ENCODE measurements at regions not wholly inside any gene's neighbourhood (a gene's known extent, or its start where the extent isn't known, plus 50 kb on each side); places are given as distances from the start of the nearest gene placed in this dataset.

DNA sequence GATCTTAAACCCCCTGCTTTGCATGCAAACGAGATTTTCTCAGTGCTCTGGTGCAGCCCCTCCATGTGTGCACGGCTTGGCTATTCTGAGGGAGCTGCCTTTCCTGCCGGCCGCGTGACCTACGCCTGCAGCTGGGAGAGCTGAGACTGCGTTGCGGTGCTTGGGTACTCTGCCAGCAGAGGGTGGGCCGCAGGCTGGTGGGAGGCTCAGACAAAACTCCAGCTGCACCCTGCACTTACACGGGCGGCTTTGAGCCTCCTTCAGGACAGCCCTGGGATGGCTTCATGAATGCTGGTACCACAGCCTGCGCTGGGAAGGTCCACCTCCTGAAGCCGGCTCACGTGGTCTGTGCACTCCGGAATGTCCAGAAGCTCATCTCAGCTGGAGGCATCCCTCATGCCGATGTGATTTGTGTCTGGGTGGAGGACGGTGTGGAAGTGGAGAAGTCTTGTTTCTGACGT, 223.7 kb downstream of the DLL1 start:
- H3K9ac ChIP-seq (ENCODE audit: low read length in 5 of 5) = no peak overlapping the region
- peaks cover 0 to 7% (median 5%) of the 10 kb centered on the region in 5 donors for H3K9me3 ChIP-seq (ENCODE audit: control insufficient read depth in 5 of 5, low read length in 5 of 5)
- H3K27me3 ChIP-seq (ENCODE audit: control insufficient read depth in 5 of 5, insufficient read depth in 4 of 5, low read length in 5 of 5) = peaks cover 4 to 6% (median 4%) of the 10 kb centered on the region in 5 donors
- H3K27ac ChIP-seq (ENCODE audit: low read depth, low read length) = no peak overlapping the region
- H3K4me1 ChIP-seq (ENCODE audit: control insufficient read depth in 5 of 5, insufficient read depth in 5 of 5, low read length in 5 of 5) = no peaks in the 10 kb centered on the region
- H3K36me3 ChIP-seq (ENCODE audit: control insufficient read depth in 5 of 5, insufficient read depth in 5 of 5, low read length in 5 of 5) = no peaks in the 10 kb centered on the region
- H3K4me3 ChIP-seq (ENCODE audit: low read depth in 1 of 5, low read length in 5 of 5) = no peak overlapping the region

DNA sequence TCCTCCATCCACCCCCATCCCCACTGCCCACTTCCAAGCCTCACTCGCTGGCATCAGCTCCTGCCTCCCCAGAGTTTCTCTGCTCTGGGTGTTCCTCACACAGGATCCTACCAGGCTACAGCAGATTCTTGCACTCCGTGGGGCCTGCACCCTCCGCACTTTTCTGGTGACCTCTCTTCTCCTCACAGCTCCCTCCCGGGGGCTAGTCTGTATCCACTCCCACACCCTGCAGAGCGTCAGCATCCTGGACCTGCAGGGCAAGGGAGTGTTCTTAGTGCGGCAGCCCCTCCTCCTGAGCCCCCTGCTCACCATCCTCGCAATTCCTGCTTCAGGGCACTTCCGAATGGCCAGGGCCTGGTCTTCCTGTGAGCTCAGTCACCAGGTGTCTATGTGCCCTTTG, 224.2 kb downstream of the DLL1 start:
- H3K36me3 ChIP-seq (ENCODE audit: control insufficient read depth in 5 of 5, insufficient read depth in 5 of 5, low read length in 5 of 5) = no peaks in the 10 kb centered on the region
- H3K9me3 ChIP-seq (ENCODE audit: control insufficient read depth in 5 of 5, low read length in 5 of 5) = peaks cover 0 to 7% (median 5%) of the 10 kb centered on the region in 5 donors
- H3K4me1 ChIP-seq (ENCODE audit: control insufficient read depth in 5 of 5, insufficient read depth in 5 of 5, low read length in 5 of 5) = no peaks in the 10 kb centered on the region
- no peak overlapping the region for H3K27ac ChIP-seq (ENCODE audit: low read depth, low read length)
- no peak overlapping the region for H3K4me3 ChIP-seq (ENCODE audit: low read depth in 1 of 5, low read length in 5 of 5)
- no peak overlapping the region for H3K9ac ChIP-seq (ENCODE audit: low read length in 5 of 5)
- H3K27me3 ChIP-seq (ENCODE audit: control insufficient read depth in 5 of 5, insufficient read depth in 4 of 5, low read length in 5 of 5) = peaks cover 4 to 6% (median 4%) of the 10 kb centered on the region in 5 donors

DNA sequence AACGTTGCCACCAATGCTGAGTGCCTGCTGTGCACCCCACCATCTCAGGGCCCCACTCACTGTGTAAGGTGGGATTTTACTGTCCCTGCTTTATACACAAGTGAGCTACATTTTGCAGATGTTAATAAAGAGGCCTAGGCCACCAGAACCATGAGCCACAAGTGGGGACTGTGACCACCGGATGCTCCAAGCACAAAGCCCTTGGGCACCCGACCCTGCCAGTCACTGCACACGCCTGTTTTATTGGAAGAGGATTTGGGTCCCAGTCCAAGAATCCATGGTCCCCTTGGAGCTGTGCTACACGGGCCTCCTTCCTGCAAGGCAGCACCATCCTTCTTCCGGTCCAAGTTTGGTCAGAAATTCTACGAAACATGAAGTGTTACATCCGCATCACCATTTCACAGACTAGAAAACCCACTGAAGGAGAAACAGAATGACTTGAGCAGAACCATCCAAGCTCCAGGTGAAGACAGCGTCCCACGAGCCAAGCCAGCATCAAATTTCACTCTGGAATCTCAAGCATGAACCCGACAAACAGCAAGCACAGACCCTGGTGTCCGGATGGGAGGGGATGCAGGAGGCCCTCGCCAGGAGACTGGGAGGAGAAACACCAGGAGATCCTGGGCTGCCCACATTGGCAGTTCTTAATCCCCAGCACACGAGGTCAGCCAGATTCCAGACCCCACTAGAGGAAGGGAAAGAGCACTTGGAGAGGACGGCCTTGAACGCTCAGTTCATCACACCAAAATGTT, 226.9 kb downstream of the DLL1 start:
- Histone ChIP-seq H3K9ac (ENCODE audit: low read length in 5 of 5) (no peak overlapping the region), H3K4me3 (ENCODE audit: low read depth in 1 of 5, low read length in 5 of 5) (no peak overlapping the region), H3K27ac (ENCODE audit: low read depth, low read length) (no peak overlapping the region), H3K4me1 (ENCODE audit: control insufficient read depth in 5 of 5, insufficient read depth in 5 of 5, low read length in 5 of 5) (no peaks in the 10 kb centered on the region), H3K27me3 (ENCODE audit: control insufficient read depth in 5 of 5, insufficient read depth in 4 of 5, low read length in 5 of 5) (peaks cover 4 to 6% (median 4%) of the 10 kb centered on the region in 5 donors), H3K9me3 (ENCODE audit: control insufficient read depth in 5 of 5, low read length in 5 of 5) (no peaks in the 10 kb centered on the region), H3K36me3 (ENCODE audit: control insufficient read depth in 5 of 5, insufficient read depth in 5 of 5, low read length in 5 of 5) (no peaks in the 10 kb centered on the region)

DNA sequence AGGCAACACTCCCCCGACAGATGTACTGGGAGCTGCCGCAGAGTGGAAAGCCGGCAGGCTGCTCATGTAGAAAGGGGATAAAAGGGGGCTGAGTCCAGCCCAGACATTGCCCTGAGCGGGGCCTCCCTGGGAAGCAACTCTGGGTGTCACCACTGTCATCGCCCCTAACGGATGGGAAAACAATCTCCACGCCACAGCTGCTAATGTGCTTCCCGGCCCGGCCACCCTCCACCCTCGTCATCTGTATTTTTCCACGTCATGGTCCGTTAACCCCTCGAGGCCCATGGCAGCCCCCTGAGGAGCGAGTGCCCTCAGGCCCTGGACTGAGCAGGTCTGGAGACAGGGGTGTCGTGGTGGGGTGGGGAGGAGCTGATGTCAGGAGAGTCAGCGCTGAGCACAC, 227.4 kb downstream of the DLL1 start:
- Histone ChIP-seq H3K9ac (ENCODE audit: low read length in 5 of 5) (no peak overlapping the region), H3K27ac (ENCODE audit: low read depth, low read length) (no peak overlapping the region), H3K9me3 (ENCODE audit: control insufficient read depth in 5 of 5, low read length in 5 of 5) (no peaks in the 10 kb centered on the region), H3K4me3 (ENCODE audit: low read depth in 1 of 5, low read length in 5 of 5) (no peak overlapping the region), H3K27me3 (ENCODE audit: control insufficient read depth in 5 of 5, insufficient read depth in 4 of 5, low read length in 5 of 5) (peaks cover 4 to 6% (median 4%) of the 10 kb centered on the region in 5 donors), H3K4me1 (ENCODE audit: control insufficient read depth in 5 of 5, insufficient read depth in 5 of 5, low read length in 5 of 5) (no peaks in the 10 kb centered on the region), H3K36me3 (ENCODE audit: control insufficient read depth in 5 of 5, insufficient read depth in 5 of 5, low read length in 5 of 5) (no peaks in the 10 kb centered on the region)

DNA sequence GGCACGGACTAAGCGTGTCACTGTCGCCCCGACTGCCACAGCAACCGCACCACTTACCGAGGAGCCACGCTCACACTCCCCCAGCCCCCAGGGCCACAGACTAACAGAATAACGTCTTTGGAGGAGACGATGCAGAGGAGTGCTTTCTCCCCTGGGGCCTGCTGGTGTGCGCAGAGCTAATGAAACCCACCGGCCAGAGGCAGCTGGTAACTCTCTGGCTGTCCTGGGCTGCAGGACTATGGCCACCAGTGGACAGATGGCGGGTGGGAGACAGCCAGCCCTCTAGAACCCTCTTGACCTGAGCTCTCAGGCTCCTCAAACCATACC, 228.0 kb downstream of the DLL1 start:
- Histone ChIP-seq H3K27me3 (ENCODE audit: control insufficient read depth in 5 of 5, insufficient read depth in 4 of 5, low read length in 5 of 5) (peaks cover 4 to 6% (median 4%) of the 10 kb centered on the region in 5 donors), H3K36me3 (ENCODE audit: control insufficient read depth in 5 of 5, insufficient read depth in 5 of 5, low read length in 5 of 5) (no peaks in the 10 kb centered on the region), H3K27ac (ENCODE audit: low read depth, low read length) (no peak overlapping the region), H3K4me3 (ENCODE audit: low read depth in 1 of 5, low read length in 5 of 5) (no peak overlapping the region), H3K9ac (ENCODE audit: low read length in 5 of 5) (no peak overlapping the region), H3K4me1 (ENCODE audit: control insufficient read depth in 5 of 5, insufficient read depth in 5 of 5, low read length in 5 of 5) (no peaks in the 10 kb centered on the region), H3K9me3 (ENCODE audit: control insufficient read depth in 5 of 5, low read length in 5 of 5) (no peaks in the 10 kb centered on the region)

DNA sequence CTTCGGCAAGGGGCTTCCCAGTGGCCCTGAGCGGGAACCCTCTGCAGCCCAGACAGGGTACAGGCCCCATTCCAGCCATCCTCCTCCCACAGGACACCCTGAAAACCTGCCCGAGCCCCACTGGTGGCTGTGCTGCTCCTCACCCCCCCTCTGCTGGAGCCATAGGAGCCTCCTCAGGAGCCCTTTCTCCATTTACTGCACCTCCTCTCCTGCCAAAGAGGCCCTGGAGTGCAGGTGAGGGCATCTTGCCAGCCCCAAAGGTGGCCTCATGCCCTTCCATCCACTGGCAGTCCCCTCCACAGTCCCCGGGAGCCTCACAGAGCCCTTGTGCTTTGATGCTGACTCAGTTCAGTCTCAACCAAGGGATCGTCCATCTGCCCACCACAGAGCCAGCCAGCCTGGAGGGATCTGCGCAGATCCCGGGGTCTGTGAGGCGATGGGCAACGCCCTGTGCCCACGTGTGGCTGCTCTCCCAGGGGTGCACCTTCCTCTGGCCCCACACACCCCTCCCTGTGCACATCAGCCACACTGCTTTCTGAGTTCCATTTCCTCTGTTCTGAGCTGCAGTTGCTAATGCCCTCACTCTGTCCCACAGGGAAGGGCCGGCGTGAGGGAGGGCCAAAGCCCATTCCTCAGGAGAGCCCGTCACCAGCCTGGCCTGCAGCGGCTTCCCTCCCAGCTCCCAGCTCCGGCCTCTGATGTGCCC, 228.5 kb downstream of the DLL1 start:
- peaks cover under 1 to 6% (median 4%) of the 10 kb centered on the region in 5 donors for H3K27me3 ChIP-seq (ENCODE audit: control insufficient read depth in 5 of 5, insufficient read depth in 4 of 5, low read length in 5 of 5)
- no peak overlapping the region for H3K27ac ChIP-seq (ENCODE audit: low read depth, low read length)
- no peaks in the 10 kb centered on the region for H3K9me3 ChIP-seq (ENCODE audit: control insufficient read depth in 5 of 5, low read length in 5 of 5)
- H3K4me1 ChIP-seq (ENCODE audit: control insufficient read depth in 5 of 5, insufficient read depth in 5 of 5, low read length in 5 of 5) = no peaks in the 10 kb centered on the region
- H3K4me3 ChIP-seq (ENCODE audit: low read depth in 1 of 5, low read length in 5 of 5) = no peak overlapping the region
- no peak overlapping the region for H3K9ac ChIP-seq (ENCODE audit: low read length in 5 of 5)
- H3K36me3 ChIP-seq (ENCODE audit: control insufficient read depth in 5 of 5, insufficient read depth in 5 of 5, low read length in 5 of 5) = no peaks in the 10 kb centered on the region

DNA sequence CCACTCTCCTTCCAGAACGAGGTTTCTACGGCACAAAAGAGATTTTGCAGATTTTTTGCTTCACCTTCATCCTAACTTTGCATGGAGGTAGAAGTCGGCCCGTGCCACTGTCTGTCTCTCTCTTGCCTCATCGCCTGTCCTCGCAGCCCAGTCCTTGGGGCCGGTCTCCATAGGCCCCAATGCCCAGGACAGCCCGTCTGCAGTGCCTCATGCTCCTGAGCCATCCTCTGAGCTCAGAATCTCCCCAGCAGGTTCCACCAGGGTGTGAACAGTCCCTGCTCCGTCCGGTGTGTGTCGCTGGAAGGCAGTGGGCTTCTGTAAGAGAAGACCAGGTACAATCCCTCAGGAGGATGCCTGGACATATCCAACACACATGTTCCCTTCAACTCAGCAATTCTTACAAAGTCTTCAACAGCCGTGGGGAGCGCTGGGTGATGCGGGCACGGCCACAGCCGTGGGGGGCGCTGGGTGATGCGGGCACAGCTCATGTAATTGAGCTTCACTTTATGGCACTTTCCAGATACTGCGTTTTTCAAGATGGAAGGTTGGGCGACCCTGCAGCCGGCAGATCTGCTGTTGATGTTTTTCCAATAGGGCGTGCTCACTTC, 231.9 kb downstream of the DLL1 start:
- no peak overlapping the region for H3K9ac ChIP-seq (ENCODE audit: low read length in 5 of 5)
- H3K27me3 ChIP-seq (ENCODE audit: control insufficient read depth in 5 of 5, insufficient read depth in 4 of 5, low read length in 5 of 5) = peaks cover 0 to 7% (median 0%) of the 10 kb centered on the region in 5 donors
- no peaks in the 10 kb centered on the region for H3K9me3 ChIP-seq (ENCODE audit: control insufficient read depth in 5 of 5, low read length in 5 of 5)
- no peaks in the 10 kb centered on the region for H3K4me1 ChIP-seq (ENCODE audit: control insufficient read depth in 5 of 5, insufficient read depth in 5 of 5, low read length in 5 of 5)
- no peak overlapping the region for H3K4me3 ChIP-seq (ENCODE audit: low read depth in 1 of 5, low read length in 5 of 5)
- no peaks in the 10 kb centered on the region for H3K36me3 ChIP-seq (ENCODE audit: control insufficient read depth in 5 of 5, insufficient read depth in 5 of 5, low read length in 5 of 5)
- H3K27ac ChIP-seq (ENCODE audit: low read depth, low read length) = no peak overlapping the region

DNA sequence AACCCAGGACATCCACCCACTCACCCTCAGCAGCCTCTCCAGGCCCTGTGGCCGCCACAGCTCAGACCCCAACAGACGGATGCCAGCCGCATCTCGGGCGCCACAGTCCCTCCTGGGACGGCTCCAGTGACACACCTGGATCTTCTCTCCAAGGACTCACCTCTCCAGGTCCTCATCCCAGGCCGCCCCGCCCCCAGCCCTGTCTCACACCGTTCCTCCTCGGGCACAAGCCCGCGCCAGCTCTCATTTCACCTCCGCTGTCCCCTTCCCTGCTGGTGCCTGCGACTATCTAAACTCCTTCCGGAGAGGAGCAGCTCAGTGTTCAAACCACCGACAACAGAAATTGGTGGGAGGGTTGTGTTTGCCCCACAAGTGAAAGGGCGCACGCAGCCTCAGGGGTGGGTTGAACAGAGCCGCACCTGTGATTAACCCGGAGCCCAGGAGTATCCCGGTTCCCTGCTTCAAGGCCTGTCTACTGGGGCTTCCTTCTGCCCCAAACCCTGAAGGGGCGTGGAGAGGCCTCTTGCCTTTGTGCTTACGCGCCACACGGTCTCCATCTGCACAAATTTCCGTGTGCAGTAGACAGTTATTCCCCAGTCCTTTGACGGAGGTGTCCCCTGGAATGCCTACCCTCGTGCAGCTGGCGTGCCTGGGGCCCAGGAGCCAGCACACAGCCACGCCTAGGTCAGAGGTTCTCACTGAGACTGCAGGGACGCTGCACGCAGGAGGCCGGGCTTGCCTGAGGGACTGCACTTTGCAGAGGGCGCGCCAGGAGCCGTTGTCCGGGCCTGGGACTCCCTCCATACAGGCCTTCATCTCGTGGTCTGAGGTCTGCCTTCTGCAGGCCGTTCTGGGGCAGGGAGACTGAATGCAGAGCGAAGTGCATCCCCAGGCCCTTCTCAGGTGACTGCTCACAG, 232.7 kb downstream of the DLL1 start:
- peaks cover 0 to 7% (median 0%) of the 10 kb centered on the region in 5 donors for H3K27me3 ChIP-seq (ENCODE audit: control insufficient read depth in 5 of 5, insufficient read depth in 4 of 5, low read length in 5 of 5)
- H3K27ac ChIP-seq (ENCODE audit: low read depth, low read length) = no peak overlapping the region
- peaks cover 0 to 7% (median 6%) of the 10 kb centered on the region in 5 donors for H3K4me1 ChIP-seq (ENCODE audit: control insufficient read depth in 5 of 5, insufficient read depth in 5 of 5, low read length in 5 of 5)
- H3K9ac ChIP-seq (ENCODE audit: low read length in 5 of 5) = no peak overlapping the region
- H3K36me3 ChIP-seq (ENCODE audit: control insufficient read depth in 5 of 5, insufficient read depth in 5 of 5, low read length in 5 of 5) = no peaks in the 10 kb centered on the region
- H3K9me3 ChIP-seq (ENCODE audit: control insufficient read depth in 5 of 5, low read length in 5 of 5) = no peaks in the 10 kb centered on the region
- H3K4me3 ChIP-seq (ENCODE audit: low read depth in 1 of 5, low read length in 5 of 5) = no peak overlapping the region

DNA sequence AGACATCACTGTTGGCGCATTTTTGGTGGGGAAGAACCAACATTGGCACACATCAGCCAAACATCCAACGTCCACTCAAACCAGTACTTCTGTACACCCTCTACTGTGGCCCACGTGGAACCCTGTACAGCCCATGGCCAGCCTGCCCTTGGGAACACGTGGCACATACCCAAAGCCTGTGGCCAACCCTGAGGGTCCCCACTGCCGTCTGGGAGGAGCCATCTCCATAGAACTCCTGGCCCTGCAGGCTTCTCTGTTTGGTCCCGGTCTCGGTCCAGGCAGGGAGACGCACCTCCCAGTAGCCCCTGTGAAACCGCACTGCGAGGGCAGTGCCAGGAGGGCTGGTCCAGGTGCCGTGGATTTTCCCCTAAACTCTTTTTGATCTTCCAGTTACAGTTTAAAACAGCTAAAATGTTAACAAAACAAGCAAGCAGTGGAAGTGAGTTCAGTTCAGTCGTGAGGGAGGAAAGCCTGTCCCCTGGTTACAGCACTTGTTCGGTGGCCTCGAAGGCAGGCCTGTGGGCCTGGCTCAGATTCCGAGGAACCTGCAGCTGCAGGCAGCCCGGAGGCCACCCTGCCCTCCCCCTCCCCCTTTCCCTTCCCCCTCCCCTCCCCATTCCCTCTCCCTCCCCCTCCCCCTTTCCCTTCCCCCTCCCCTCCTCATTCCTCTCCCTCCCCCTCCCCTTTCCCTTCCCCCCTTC, 233.7 kb downstream of the DLL1 start:
- Histone ChIP-seq H3K4me1 (ENCODE audit: control insufficient read depth in 5 of 5, insufficient read depth in 5 of 5, low read length in 5 of 5) (peaks cover 0 to 10% (median 9%) of the 10 kb centered on the region in 5 donors), H3K36me3 (ENCODE audit: control insufficient read depth in 5 of 5, insufficient read depth in 5 of 5, low read length in 5 of 5) (no peaks in the 10 kb centered on the region), H3K27ac (ENCODE audit: low read depth, low read length) (no peak overlapping the region), H3K4me3 (ENCODE audit: low read depth in 1 of 5, low read length in 5 of 5) (no peak overlapping the region), H3K27me3 (ENCODE audit: control insufficient read depth in 5 of 5, insufficient read depth in 4 of 5, low read length in 5 of 5) (peaks cover 0 to 7% (median 0%) of the 10 kb centered on the region in 5 donors), H3K9me3 (ENCODE audit: control insufficient read depth in 5 of 5, low read length in 5 of 5) (no peaks in the 10 kb centered on the region), H3K9ac (ENCODE audit: low read length in 5 of 5) (no peak overlapping the region)
